ENCODE measurements at regions not wholly inside any gene's neighbourhood (a gene's known extent, or its start where the extent isn't known, plus 50 kb on each side); places are given as distances from the start of the nearest gene placed in this dataset.

- DNase-seq (ENCODE audit: low read depth in 1 of 2, low spot score in 1 of 2) (no peak), ATAC-seq (no peak), FAIRE-seq (no peak)
- H3K4me1 ChIP-seq, result no peaks in the 10 kb centered on the region
- ChIA-PET CTCF (no interaction called here), POLR2A (no interaction called here)
- WGBS (ENCODE audit: missing lambda C conversion rate), result 4% methylated on average over 1 of the region's 1 CpG
- no peak overlapping the region for H3K4me3 ChIP-seq
- H3K27ac ChIP-seq, result no peak overlapping the region
- TF ChIP-seq HES2 (IDR thresholded peaks at IDR 0.05) (no peak), SMC3 (IDR thresholded peaks at IDR 0.05) (no peak), HEYL (CRISPR knock-in tag; IDR thresholded peaks at IDR 0.05) (no peak), PBX3 (IDR thresholded peaks at IDR 0.05) (no peak), HMGXB4 (CRISPR knock-in tag; IDR thresholded peaks at IDR 0.05; ENCODE audit: borderline replicate concordance) (no peak), REST (IDR thresholded peaks at IDR 0.05) (no peak), HOXB13 (CRISPR knock-in tag; IDR thresholded peaks at IDR 0.05; ENCODE audit: low read depth) (no peak), CTCF (IDR thresholded peaks at IDR 0.05) (no peak), SREBF2 (IDR thresholded peaks at IDR 0.05) (no peak), JUNB (IDR thresholded peaks at IDR 0.05) (no peak), EP300 (IDR thresholded peaks at IDR 0.05) (no peak), TP53 (CRISPR knock-in tag; IDR thresholded peaks at IDR 0.05) (no peak), ZFP36 (IDR thresholded peaks at IDR 0.05; ENCODE audit: borderline replicate concordance, partially characterized antibody) (no peak)
- no peaks in the 10 kb centered on the region for H3K9me3 ChIP-seq
- no peak overlapping the region for H3K4me2 ChIP-seq
Observed at GRCh38 chr6:60687085-60687484, 1598.9 kb downstream of the KHDRBS2 start.

- FAIRE-seq (no peak), ATAC-seq (no peak), DNase-seq (ENCODE audit: low read depth in 1 of 2, low spot score in 1 of 2) (no peak)
- Histone ChIP-seq H3K4me1 (no peaks in the 10 kb centered on the region), H3K27ac (no peak overlapping the region), H3K9me3 (no peaks in the 10 kb centered on the region), H3K4me2 (no peak overlapping the region), H3K4me3 (no peak overlapping the region)
- CTCF ChIA-PET, result no interaction called here
- no peak for TF ChIP-seq CEBPB (IDR thresholded peaks at IDR 0.05)
- POLR2A ChIA-PET, result no interaction called here
Observed at GRCh38 chr6:60681806-60682205, 1604.2 kb downstream of the KHDRBS2 start.

GRCh38 chr6:60679175-60679574, 1606.8 kb downstream of the KHDRBS2 start:
- DNase-seq (ENCODE audit: low read depth in 1 of 2, low spot score in 1 of 2) (no peak), ATAC-seq (no peak), FAIRE-seq (no peak)
- no peak for TF ChIP-seq ZC3H11A (IDR thresholded peaks at IDR 0.05)
- TF ChIP-seq HEYL (CRISPR knock-in tag; IDR thresholded peaks at IDR 0.05), result no peak
- Histone ChIP-seq H3K4me2 (no peak overlapping the region), H3K27ac (no peak overlapping the region), H3K9me3 (no peaks in the 10 kb centered on the region), H3K4me3 (no peak overlapping the region), H3K4me1 (no peaks in the 10 kb centered on the region)
- POLR2A ChIA-PET, result no interaction called here
- 2% methylated on average over 2 of the region's 2 CpGs for WGBS (ENCODE audit: missing lambda C conversion rate)
- CTCF ChIA-PET, result no interaction called here
